Fibroblast of mammary gland (primary cell): ENCODE measurements at regions not wholly inside any gene's neighbourhood (a gene's known extent, or its start where the extent isn't known, plus 50 kb on each side); places are given as distances from the start of the nearest gene placed in this dataset.

Source experiments
- DNase-seq: peaks from one replicate; pipeline ENCODE4 v3.0.0-alpha.2; 2010; ENCODE audit warnings: low read depth
- H3K4me3 ChIP-seq: 2 replicates; pipeline ENCODE4 v1.5.1; 2011; ENCODE audit warnings: low read depth, mild to moderate bottlenecking, low read length, moderate library complexity; ENCODE audit not compliant: control insufficient read depth
- TF ChIP-seq, protein P1 (sequence below): conservative IDR thresholded peaks from 2 replicates; pipeline ENCODE4 v1.5.1; 2011; ENCODE audit warnings: low read depth, low read length, inconsistent platforms; ENCODE audit not compliant: control insufficient read depth, insufficient read depth

DNA sequence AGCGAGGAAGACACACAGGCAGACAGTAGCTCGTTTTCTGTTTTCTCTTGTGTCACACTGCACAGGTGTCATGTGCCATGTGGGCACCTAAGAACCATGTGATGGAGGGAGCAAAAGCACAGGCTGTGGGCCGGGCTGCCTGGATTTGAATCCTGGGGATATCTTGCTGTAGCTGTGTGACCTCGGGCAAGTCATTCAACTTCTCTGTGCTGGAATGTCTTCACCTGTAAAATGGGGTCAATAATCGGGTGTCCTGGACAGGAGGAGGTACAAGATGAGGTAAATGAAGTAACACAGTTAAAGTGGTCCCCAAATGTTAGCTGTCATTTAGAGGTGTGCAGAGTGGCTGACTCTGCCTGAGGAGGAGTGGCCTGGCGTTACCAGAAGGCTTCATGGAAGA lies 246.9 kb downstream of the RPS24 start:
- TF ChIP-seq, protein P1, sequence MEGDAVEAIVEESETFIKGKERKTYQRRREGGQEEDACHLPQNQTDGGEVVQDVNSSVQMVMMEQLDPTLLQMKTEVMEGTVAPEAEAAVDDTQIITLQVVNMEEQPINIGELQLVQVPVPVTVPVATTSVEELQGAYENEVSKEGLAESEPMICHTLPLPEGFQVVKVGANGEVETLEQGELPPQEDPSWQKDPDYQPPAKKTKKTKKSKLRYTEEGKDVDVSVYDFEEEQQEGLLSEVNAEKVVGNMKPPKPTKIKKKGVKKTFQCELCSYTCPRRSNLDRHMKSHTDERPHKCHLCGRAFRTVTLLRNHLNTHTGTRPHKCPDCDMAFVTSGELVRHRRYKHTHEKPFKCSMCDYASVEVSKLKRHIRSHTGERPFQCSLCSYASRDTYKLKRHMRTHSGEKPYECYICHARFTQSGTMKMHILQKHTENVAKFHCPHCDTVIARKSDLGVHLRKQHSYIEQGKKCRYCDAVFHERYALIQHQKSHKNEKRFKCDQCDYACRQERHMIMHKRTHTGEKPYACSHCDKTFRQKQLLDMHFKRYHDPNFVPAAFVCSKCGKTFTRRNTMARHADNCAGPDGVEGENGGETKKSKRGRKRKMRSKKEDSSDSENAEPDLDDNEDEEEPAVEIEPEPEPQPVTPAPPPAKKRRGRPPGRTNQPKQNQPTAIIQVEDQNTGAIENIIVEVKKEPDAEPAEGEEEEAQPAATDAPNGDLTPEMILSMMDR = no peak
- H3K4me3 ChIP-seq = no peak overlapping the region
- DNase-seq = no peak

DNA sequence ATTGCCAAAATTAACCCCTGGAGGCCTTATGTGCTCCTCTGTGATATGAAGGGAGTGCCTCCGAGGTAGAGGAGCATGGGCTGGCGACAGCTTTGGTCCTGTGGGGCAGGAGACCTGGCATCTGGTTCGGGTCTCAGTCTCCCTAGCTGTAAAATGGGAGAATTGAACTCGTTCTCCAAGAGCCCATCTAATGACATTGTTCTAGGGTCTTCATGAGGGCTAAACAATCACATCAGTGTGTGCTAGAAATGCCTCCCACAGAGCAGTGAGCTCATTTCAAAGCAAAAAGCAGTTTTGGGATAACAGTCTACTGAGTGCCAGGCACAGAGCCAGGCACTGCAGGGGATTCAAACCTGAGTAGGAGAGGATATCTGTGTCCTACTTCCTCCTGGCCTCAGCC lies 248.0 kb downstream of the RPS24 start:
- DNase-seq = no peak
- H3K4me3 ChIP-seq = no peak overlapping the region
- TF ChIP-seq, protein P1 = no peak

DNA sequence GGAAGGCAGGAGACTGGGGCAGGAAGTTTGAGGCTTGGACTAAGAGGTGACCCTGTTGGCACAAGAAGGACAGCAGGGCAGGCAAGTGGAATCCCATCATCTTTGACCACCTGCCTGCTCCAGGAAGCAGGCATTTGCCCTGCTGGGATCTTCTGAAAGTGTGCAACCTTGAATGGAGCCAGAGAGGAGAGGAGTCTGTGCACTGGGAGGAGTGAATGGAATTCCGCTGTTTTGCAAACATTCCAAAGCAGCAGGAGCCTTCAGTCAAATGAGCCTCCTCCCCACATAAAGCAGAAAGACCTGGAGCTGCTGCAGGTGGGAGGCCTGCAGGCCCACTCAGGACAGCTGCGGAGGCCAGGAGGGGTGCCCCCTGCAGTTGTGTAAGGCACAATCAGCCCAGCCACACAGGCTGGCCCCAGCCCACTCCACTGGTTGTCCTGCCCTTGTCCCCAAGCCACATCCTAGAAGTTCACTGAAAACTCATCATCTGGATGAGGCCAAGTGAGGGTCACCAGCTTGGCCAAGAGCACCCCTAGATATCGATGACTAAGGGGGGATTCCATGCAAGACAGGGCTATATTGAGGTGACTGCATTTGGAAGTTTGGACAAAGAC lies 249.5 kb downstream of the RPS24 start:
- DNase-seq = no peak
- TF ChIP-seq, protein P1 = no peak
- no peak overlapping the region for H3K4me3 ChIP-seq

DNA sequence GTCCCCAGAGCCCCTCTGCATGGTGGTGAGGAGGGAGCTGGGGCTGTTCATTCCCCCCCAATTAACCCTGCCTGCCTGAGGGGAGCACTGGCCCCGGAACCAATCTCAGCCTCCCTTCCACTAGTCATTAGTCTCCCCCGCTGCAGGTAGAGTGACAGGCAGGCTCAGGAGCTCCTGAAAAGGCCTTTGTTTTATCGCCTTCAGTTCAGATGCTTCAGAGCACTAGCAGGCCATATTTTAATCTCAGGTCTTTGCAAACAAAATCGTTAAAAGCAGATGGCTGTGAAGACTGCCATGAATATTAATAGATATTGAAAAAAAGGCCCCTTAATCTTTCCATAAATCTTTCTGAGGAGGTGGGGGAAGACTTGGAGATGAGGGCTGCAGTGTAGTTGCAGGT lies 250.7 kb downstream of the RPS24 start:
- TF ChIP-seq, protein P1 = no peak
- DNase-seq = no peak

DNA sequence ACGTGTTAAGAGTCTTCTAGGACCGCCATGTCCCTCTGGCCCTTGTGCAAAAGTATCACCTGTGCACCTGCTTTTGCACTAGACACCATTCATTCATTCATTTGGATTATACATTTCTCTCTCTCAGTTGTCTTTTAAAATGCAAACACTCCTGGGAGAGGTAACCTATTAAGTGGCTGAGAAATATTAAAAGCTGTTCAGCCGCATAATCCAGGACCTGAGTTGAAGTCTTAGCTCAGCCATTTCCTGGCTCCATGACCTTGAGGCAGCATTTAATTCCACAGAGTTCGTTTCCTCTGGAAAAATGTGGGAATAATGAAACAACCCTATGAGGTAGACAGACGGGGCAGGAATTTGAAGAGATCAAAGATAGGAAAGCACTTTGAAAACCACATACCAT lies 251.6 kb downstream of the RPS24 start:
- TF ChIP-seq, protein P1 = no peak
- H3K4me3 ChIP-seq = no peak overlapping the region
- DNase-seq = no peak

More for the DNA sequence above, 250.7 kb downstream of the RPS24 start:
- no peak overlapping the region for H3K4me3 ChIP-seq

DNA sequence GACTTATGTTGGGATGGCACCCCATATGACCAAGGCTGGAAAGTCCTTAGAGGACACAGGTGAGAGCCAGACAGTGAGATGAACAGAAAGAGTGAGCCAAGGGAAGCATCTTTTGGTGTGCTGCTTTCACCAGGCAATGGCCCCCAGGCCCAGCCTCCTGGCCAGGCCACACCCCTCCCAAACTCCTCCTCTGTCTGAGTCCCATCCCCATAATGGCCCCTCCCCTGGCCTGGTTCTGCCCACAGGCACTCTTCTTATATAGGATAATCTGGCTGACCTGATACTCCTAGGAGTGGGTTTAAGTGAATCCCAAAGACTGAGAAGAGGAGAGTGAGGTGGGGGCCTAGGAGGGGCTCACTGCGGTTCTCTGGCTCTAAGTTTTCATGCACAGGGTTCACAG lies 252.5 kb downstream of the RPS24 start:
- H3K4me3 ChIP-seq = no peak overlapping the region
- TF ChIP-seq, protein P1 = no peak
- DNase-seq = no peak

DNA sequence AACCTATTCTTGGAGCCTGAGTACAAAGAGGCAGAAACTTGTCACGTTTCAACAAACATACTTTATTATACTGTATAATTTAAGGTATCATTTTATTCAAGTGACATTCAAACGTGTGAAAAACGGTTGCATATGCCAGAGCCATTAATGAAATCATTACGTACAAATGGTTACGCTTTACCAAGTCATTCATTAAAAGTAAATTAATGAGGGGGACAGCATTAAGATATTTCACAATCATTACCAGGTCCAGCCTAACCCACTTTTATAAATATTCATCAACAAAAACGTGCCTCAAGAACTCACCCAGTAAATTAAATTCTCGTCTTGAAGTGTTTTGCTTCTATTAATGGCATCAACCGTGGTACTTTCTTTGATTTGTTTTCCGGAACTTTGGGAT lies 253.0 kb downstream of the RPS24 start:
- DNase-seq = no peak
- no peak overlapping the region for H3K4me3 ChIP-seq

More for the DNA sequence above, 253.0 kb downstream of the RPS24 start:
- TF ChIP-seq, protein P1 = no peak
